ENCODE measurements at regions not wholly inside any gene's neighbourhood (a gene's known extent, or its start where the extent isn't known, plus 50 kb on each side); places are given as distances from the start of the nearest gene placed in this dataset.

DNA sequence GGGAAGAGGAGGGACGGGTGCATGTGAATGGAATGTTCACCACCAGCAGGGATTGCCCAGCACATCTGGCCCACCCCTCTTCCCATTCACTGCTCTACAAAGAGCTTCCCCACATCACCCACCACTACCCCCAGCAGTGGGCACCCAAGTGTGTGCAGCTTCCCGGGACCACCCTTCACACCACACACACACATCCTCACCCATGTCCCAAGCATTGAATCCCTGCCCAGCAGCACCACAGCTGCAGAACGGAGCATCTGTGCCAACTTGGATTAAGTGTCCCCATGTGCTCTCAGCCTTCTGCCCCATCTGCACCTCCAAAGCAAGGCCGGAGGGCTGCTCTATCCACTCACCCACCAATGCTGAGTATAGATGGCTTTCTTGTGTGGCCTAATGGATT, 141.4 kb downstream of the PSMG1 start:
- Mint-ChIP-seq H3K36me3 (ENCODE audit: low read depth) (no peaks in the 10 kb centered on the region), H3K4me1 (ENCODE audit: low read depth) (peaks cover 7% of the 10 kb centered on the region), H3K27me3 (no peaks in the 10 kb centered on the region), H3K27ac (no peak overlapping the region), H3K9me3 (no peaks in the 10 kb centered on the region), H3K4me3 (no peak overlapping the region)
- ChIA-PET POLR2A (no interaction called here), CTCF (no interaction called here)
- H3K4me3 ChIP-seq (ENCODE audit: low read length), result no peak overlapping the region
- TF ChIP-seq, protein P1, sequence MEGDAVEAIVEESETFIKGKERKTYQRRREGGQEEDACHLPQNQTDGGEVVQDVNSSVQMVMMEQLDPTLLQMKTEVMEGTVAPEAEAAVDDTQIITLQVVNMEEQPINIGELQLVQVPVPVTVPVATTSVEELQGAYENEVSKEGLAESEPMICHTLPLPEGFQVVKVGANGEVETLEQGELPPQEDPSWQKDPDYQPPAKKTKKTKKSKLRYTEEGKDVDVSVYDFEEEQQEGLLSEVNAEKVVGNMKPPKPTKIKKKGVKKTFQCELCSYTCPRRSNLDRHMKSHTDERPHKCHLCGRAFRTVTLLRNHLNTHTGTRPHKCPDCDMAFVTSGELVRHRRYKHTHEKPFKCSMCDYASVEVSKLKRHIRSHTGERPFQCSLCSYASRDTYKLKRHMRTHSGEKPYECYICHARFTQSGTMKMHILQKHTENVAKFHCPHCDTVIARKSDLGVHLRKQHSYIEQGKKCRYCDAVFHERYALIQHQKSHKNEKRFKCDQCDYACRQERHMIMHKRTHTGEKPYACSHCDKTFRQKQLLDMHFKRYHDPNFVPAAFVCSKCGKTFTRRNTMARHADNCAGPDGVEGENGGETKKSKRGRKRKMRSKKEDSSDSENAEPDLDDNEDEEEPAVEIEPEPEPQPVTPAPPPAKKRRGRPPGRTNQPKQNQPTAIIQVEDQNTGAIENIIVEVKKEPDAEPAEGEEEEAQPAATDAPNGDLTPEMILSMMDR (IDR thresholded peaks at IDR 0.05), result no peak
- peaks cover 3% of the 10 kb centered on the region for H3K4me1 ChIP-seq (ENCODE audit: insufficient read depth, low read length)
- no peaks in the 10 kb centered on the region for H3K9me3 ChIP-seq (ENCODE audit: control insufficient read depth in 1 of 2, insufficient read depth in 1 of 2, low read length in 2 of 2)
- no peak overlapping the region for H3K27ac ChIP-seq (ENCODE audit: low read depth in 1 of 2, low read length in 2 of 2)
- intact Hi-C loops (cut with DNase I, micrococcal nuclease), result no loop called here
- H3K27me3 ChIP-seq (ENCODE audit: control insufficient read depth in 1 of 2, insufficient read depth in 2 of 2, low read length in 2 of 2), result peaks cover 0 to 2% of the 10 kb centered on the region in 2 experiments
- ATAC-seq (ENCODE audit: poor library complexity) (no peak), DNase-seq (no peak)
- H3K36me3 ChIP-seq (ENCODE audit: insufficient read depth, low read length), result no peaks in the 10 kb centered on the region

DNA sequence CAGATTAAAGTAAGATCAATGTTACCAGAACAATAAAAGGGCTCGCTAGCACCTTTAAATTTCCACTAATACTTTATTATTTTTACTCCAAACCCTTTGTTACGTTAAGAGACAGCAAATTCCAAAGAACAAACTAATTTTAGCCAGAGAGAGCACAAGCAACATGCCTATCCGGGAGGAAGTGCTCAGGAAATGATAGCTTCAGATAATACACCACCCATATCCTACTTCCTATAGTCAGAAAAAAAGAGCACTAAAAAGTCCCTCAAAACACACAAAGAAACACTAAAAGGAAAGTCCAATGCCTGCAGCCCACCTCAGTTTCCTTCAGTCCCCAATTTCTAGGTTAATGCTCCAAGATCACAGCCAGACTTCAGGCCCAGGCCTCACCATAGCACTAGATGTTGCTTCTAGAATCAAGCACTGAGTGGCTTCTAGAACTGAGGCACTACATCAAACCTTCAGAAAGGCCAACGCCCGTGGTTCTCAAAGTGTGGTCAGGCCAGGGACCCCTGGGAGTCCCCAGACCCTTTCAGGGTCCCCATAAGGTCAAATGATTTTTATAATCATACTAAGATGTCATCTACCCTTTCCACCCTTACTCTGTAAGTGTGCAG, 142.6 kb downstream of the PSMG1 start:
- Mint-ChIP-seq H3K9me3 (no peaks in the 10 kb centered on the region), H3K27me3 (peaks cover 5% of the 10 kb centered on the region), H3K4me3 (no peak overlapping the region), H3K4me1 (ENCODE audit: low read depth) (peaks cover 7% of the 10 kb centered on the region), H3K27ac (no peak overlapping the region), H3K36me3 (ENCODE audit: low read depth) (no peaks in the 10 kb centered on the region)
- peaks cover 3% of the 10 kb centered on the region for H3K4me1 ChIP-seq (ENCODE audit: insufficient read depth, low read length)
- no peak overlapping the region for H3K4me3 ChIP-seq (ENCODE audit: low read length)
- DNase-seq, result no peak
- ChIA-PET POLR2A (no interaction called here), CTCF (no interaction called here)
- H3K36me3 ChIP-seq (ENCODE audit: insufficient read depth, low read length), result no peaks in the 10 kb centered on the region
- ATAC-seq (ENCODE audit: poor library complexity), result no peak
- TF ChIP-seq, protein P1 (IDR thresholded peaks at IDR 0.05), result no peak
- H3K27me3 ChIP-seq (ENCODE audit: control insufficient read depth in 1 of 2, insufficient read depth in 2 of 2, low read length in 2 of 2), result peaks cover 0 to 2% of the 10 kb centered on the region in 2 experiments
- no peak overlapping the region for H3K27ac ChIP-seq (ENCODE audit: low read depth in 1 of 2, low read length in 2 of 2)
- no peaks in the 10 kb centered on the region for H3K9me3 ChIP-seq (ENCODE audit: control insufficient read depth in 1 of 2, insufficient read depth in 1 of 2, low read length in 2 of 2)
- intact Hi-C loops (cut with DNase I, micrococcal nuclease), result no loop called here

DNA sequence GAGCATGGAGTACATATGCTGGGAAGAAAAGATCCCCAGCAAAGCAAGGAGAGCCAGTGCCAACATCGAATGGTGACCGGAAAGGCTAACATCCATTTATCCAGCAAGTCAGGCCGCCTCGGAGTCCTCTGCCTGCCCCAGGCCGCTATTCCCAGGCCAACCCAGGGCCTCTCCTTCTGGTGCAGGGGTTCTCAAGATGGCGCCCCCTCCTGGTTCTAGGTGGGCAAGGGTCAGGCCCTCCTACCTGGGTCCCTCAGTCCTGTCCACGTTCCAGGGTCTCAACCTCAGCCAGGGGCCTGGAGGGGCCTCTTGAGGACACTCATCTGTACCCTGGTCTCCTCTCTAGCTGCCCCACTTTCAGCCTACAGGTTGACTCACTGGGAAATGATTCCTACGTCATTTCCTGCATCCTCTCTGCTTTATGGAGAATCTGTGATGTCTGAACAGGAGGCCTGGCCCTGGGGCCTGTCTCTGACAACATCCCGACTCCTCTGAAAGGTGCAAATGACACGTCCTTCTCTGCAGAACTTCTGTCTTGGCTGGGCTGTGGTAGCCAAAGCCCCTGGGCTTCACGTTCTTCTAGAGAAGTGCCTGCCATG, 145.3 kb downstream of the PSMG1 start:
- peaks cover 7% of the 10 kb centered on the region for H3K4me1 Mint-ChIP-seq (ENCODE audit: low read depth)
- H3K9me3 Mint-ChIP-seq, result no peaks in the 10 kb centered on the region
- no peak overlapping the region for H3K27ac Mint-ChIP-seq
- TF ChIP-seq, protein P1 (IDR thresholded peaks at IDR 0.05), result no peak
- ChIA-PET POLR2A (no interaction called here), CTCF (no interaction called here)
- DNase-seq, result no peak
- H3K4me3 Mint-ChIP-seq, result no peak overlapping the region
- Histone ChIP-seq H3K4me1 (ENCODE audit: insufficient read depth, low read length) (peaks cover 3% of the 10 kb centered on the region), H3K27ac (ENCODE audit: low read depth in 1 of 2, low read length in 2 of 2) (no peak overlapping the region), H3K4me3 (ENCODE audit: low read length) (no peak overlapping the region), H3K27me3 (ENCODE audit: control insufficient read depth in 1 of 2, insufficient read depth in 2 of 2, low read length in 2 of 2) (peaks cover 0 to 2% of the 10 kb centered on the region in 2 experiments), H3K9me3 (ENCODE audit: control insufficient read depth in 1 of 2, insufficient read depth in 1 of 2, low read length in 2 of 2) (no peaks in the 10 kb centered on the region), H3K36me3 (ENCODE audit: insufficient read depth, low read length) (no peaks in the 10 kb centered on the region)
- no peaks in the 10 kb centered on the region for H3K36me3 Mint-ChIP-seq (ENCODE audit: low read depth)
- intact Hi-C loops (cut with DNase I, micrococcal nuclease), result no loop called here
- ATAC-seq (ENCODE audit: poor library complexity), result no peak
- H3K27me3 Mint-ChIP-seq, result peaks cover 10% of the 10 kb centered on the region

All from CD4-positive, alpha-beta T cell (primary cell).